B cell (primary cell): ENCODE measurements at regions not wholly inside any gene's neighbourhood (a gene's known extent, or its start where the extent isn't known, plus 50 kb on each side); places are given as distances from the start of the nearest gene placed in this dataset.

Experiments
- ATAC-seq: fragments of 200-7000 bp; cut with Tn5 transposase; one replicate; pipeline ENCODE4 v1.10.0; 2021; ENCODE audit warnings: low read depth, mild to moderate bottlenecking, moderate number of reproducible peaks, moderate library complexity
- CTCF ChIA-PET: fragments of 350-600 bp; sonication (Branson Sonifier 250); formaldehyde crosslinking; loops from one replicate; lab custom pipeline; 2021; ENCODE audit warnings: antibody characterized with exemption, inconsistent platforms; lab: Charles Lee
- POLR2A ChIA-PET: fragments of 350-600 bp; sonication (Branson Sonifier 250); formaldehyde crosslinking; loops from one replicate; lab custom pipeline; 2021; ENCODE audit warnings: antibody characterized with exemption; lab: Charles Lee
- DNase-seq: peaks from one replicate; pipeline ENCODE4 v3.0.0; 2013
- H2AFZ ChIP-seq: 2 replicates; pipeline ENCODE4 v1.6.1; 2012; ENCODE audit warnings: mild to moderate bottlenecking, low read depth, low read length; ENCODE audit not compliant: insufficient read depth, poor library complexity, severe bottlenecking
- H3K27ac ChIP-seq, 2 donors: 1 replicate in 1 of 2; 2 replicates in 1 of 2; pipeline ENCODE4 v1.5.1; 2012 to 2013; ENCODE audit warnings: low read length in 2 of 2, mild to moderate bottlenecking in 2 of 2, moderate library complexity in 1 of 2
- H3K27me3 ChIP-seq, 4 experiments: fragments of 200-600 bp in 1 of 4; sonication (generic) in 1 of 4; replicated peaks in 1 of 4; 1 replicate in 2 of 4; 2 replicates in 2 of 4; pipeline versions ENCODE4 v1.6.1 to v1.7.0; 2013 to 2016; ENCODE audit warnings: low read length in 3 of 4, mild to moderate bottlenecking in 2 of 4, mixed read lengths in 1 of 4, moderate library complexity in 1 of 4; ENCODE audit not compliant: insufficient read depth in 4 of 4, control insufficient read depth in 3 of 4; ENCODE audit errors: control extremely low read depth in 1 of 4
- H3K36me3 ChIP-seq, 2 experiments: replicated peaks in 1 of 2; 1 replicate in 1 of 2; 2 replicates in 1 of 2; pipeline versions ENCODE4 v1.6.1 to v1.7.1; 2013; ENCODE audit warnings: low read length in 1 of 2; ENCODE audit not compliant: insufficient read depth in 2 of 2, control insufficient read depth in 1 of 2; ENCODE audit errors: control extremely low read depth in 1 of 2, extremely low read depth in 1 of 2
- H3K4me1 ChIP-seq, 2 donors: fragments of 200-600 bp in 1 of 2; sonication (generic) in 1 of 2; 1 replicate in 1 of 2; 2 replicates in 1 of 2; pipeline versions ENCODE4 v1.5.1 to v1.6.1; 2013 to 2017; ENCODE audit warnings: low read length in 2 of 2; ENCODE audit not compliant: control insufficient read depth in 2 of 2, insufficient read depth in 2 of 2
- H3K4me2 ChIP-seq: replicated peaks from 2 replicates; pipeline ENCODE3; 2012; ENCODE audit warnings: mild to moderate bottlenecking, low read depth, low read length; ENCODE audit not compliant: poor library complexity, severe bottlenecking
- H3K4me3 ChIP-seq, 5 experiments: fragments of 200-600 bp in 1 of 5; sonication (generic) in 1 of 5; 1 replicate in 3 of 5; 2 replicates in 2 of 5; pipeline versions ENCODE4 v1.5.1 to v1.7.0; 2011 to 2016; ENCODE audit warnings: low read length in 4 of 5, mild to moderate bottlenecking in 4 of 5, low read depth in 2 of 5, control low read depth in 1 of 5, moderate library complexity in 1 of 5; ENCODE audit not compliant: insufficient read depth in 1 of 5; ENCODE audit errors: control extremely low read depth in 1 of 5, extremely low read depth in 1 of 5
- H3K79me2 ChIP-seq: fragments of 200-600 bp; sonication (generic); one replicate; pipeline ENCODE4 v1.6.0; 2016; ENCODE audit warnings: low read length; ENCODE audit not compliant: control insufficient read depth, insufficient read depth
- H3K9ac ChIP-seq: fragments of 200-600 bp; sonication (generic); 2 replicates; pipeline ENCODE4 v1.6.1; 2017; ENCODE audit warnings: mild to moderate bottlenecking, low read length, moderate library complexity
- H3K9me3 ChIP-seq, 3 donors: one replicate each; pipeline versions ENCODE4 v1.6.1 to v1.7.1; 2013; ENCODE audit warnings: low read length in 2 of 3; ENCODE audit not compliant: control insufficient read depth in 2 of 3, insufficient read depth in 1 of 3; ENCODE audit errors: control extremely low read depth in 1 of 3
- H4K20me1 ChIP-seq: 2 replicates; pipeline ENCODE4 v1.6.0; 2012; ENCODE audit warnings: mild to moderate bottlenecking, low read length; ENCODE audit not compliant: insufficient read depth, control insufficient read depth, poor library complexity, severe bottlenecking
- H3K27ac Mint-ChIP-seq: one replicate; pipeline ENCODE4 v1.8.0; 2021; ENCODE audit warnings: mixed read lengths
- H3K27me3 Mint-ChIP-seq: one replicate; pipeline ENCODE4 v1.8.0; 2021; ENCODE audit warnings: mixed read lengths
- H3K4me1 Mint-ChIP-seq: one replicate; pipeline ENCODE4 v1.8.0; 2021; ENCODE audit warnings: mixed read lengths
- H3K4me3 Mint-ChIP-seq: one replicate; pipeline ENCODE4 v1.8.0; 2021; ENCODE audit warnings: mixed read lengths
- H3K9me3 Mint-ChIP-seq: one replicate; pipeline ENCODE4 v1.8.0; 2022; ENCODE audit warnings: mixed read lengths; ENCODE audit not compliant: insufficient read depth
- CTCF ChIP-seq: fragments of 200-600 bp; IDR thresholded peaks from one replicate; pipeline ENCODE4 v1.8.0; 2022; ENCODE audit warnings: antibody characterized with exemption, mild to moderate bottlenecking
- EZH2 ChIP-seq: IDR thresholded peaks from 2 replicates; pipeline ENCODE4 v1.6.1; 2012; ENCODE audit warnings: borderline replicate concordance, low read depth, mild to moderate bottlenecking, moderate library complexity, low read length; ENCODE audit not compliant: insufficient read depth, poor library complexity, severe bottlenecking
- WGBS: methylation state at CpG from one replicate; pipeline ENCODE4 v1.1.5; 2013; ENCODE audit warnings: missing lambda C conversion rate; ENCODE audit not compliant: insufficient coverage; 5-methylcytosine and 5-hydroxymethylcytosine counted together
- intact Hi-C: fragments of 100-400 bp; cut with micrococcal nuclease; formaldehyde crosslinking; loops from one replicate; pipeline ENCODE4 v1.10.0; 2022

GRCh38 chr4:19259920-19260319 lies 991.8 kb upstream of the SLIT2 start:
- H3K27me3 ChIP-seq: no peaks in the 10 kb centered on the region
- ATAC-seq: no peak
- WGBS: no CpG with 5 or more reads among the region's 1 CpG
- TF ChIP-seq EZH2 (no peak), CTCF (no peak)
- H3K4me1 ChIP-seq: no peaks in the 10 kb centered on the region
- H3K27ac ChIP-seq: no peak overlapping the region
- no peak overlapping the region for H3K4me2 ChIP-seq
- Mint-ChIP-seq H3K4me3 (no peak overlapping the region), H3K9me3 (no peaks in the 10 kb centered on the region), H3K4me1 (no peaks in the 10 kb centered on the region), H3K27ac (no peak overlapping the region), H3K27me3 (no peaks in the 10 kb centered on the region)
- no peaks in the 10 kb centered on the region for H3K79me2 ChIP-seq
- DNase-seq: no peak
- H2AFZ ChIP-seq: no peak overlapping the region
- intact Hi-C loops: no loop called here
- ChIA-PET CTCF (no interaction called here), POLR2A (no interaction called here)
- no peaks in the 10 kb centered on the region for H4K20me1 ChIP-seq
- no peak overlapping the region for H3K4me3 ChIP-seq
- no peaks in the 10 kb centered on the region for H3K36me3 ChIP-seq
- peaks cover 0 to 3% (median 2%) of the 10 kb centered on the region in 3 donors for H3K9me3 ChIP-seq
- H3K9ac ChIP-seq: no peak overlapping the region

GRCh38 chr4:19256823-19257222 lies 994.9 kb upstream of the SLIT2 start:
- ChIA-PET CTCF (no interaction called here), POLR2A (no interaction called here)
- TF ChIP-seq CTCF: no peak
- no peak for TF ChIP-seq EZH2
- Histone ChIP-seq H3K9me3 (peaks cover 0 to 6% (median 3%) of the 10 kb centered on the region in 3 donors), H4K20me1 (no peaks in the 10 kb centered on the region), H3K4me2 (no peak overlapping the region), H3K4me3 (no peak overlapping the region), H3K27me3 (no peaks in the 10 kb centered on the region), H3K9ac (no peak overlapping the region), H2AFZ (no peak overlapping the region), H3K4me1 (no peaks in the 10 kb centered on the region), H3K79me2 (no peaks in the 10 kb centered on the region), H3K27ac (no peak overlapping the region), H3K36me3 (no peaks in the 10 kb centered on the region)
- H3K27me3 Mint-ChIP-seq: no peaks in the 10 kb centered on the region
- DNase-seq (no peak), ATAC-seq (no peak)
- no peak overlapping the region for H3K4me3 Mint-ChIP-seq
- no peaks in the 10 kb centered on the region for H3K9me3 Mint-ChIP-seq
- no peaks in the 10 kb centered on the region for H3K4me1 Mint-ChIP-seq
- H3K27ac Mint-ChIP-seq: no peak overlapping the region
- intact Hi-C loops: no loop called here
